Activated CD8-positive, alpha-beta T cell treated with anti-CD3 and anti-CD28 coated beads for 36 hours (primary cell): ENCODE measurements at regions not wholly inside any gene's neighbourhood (a gene's known extent, or its start where the extent isn't known, plus 50 kb on each side); places are given as distances from the start of the nearest gene placed in this dataset.

Source experiments
- ATAC-seq: fragments of 200-7000 bp; cut with Tn5 transposase; one replicate; pipeline ENCODE4 v1.10.0; 2021; ENCODE audit warnings: mild to moderate bottlenecking, moderate library complexity
- CTCF ChIA-PET: fragments of 350-600 bp; sonication (Branson Sonifier 250); formaldehyde crosslinking; loops from one replicate; lab custom pipeline; 2021; ENCODE audit warnings: antibody characterized with exemption; lab: Charles Lee
- POLR2A ChIA-PET: fragments of 350-600 bp; sonication (Branson Sonifier 250); formaldehyde crosslinking; loops from one replicate; lab custom pipeline; 2021; ENCODE audit warnings: antibody characterized with exemption; lab: Charles Lee
- DNase-seq: peaks from one replicate; pipeline ENCODE4 v3.0.0-alpha.2; 2020
- H3K27ac Mint-ChIP-seq: one replicate; pipeline ENCODE4 v1.8.0; 2021; ENCODE audit warnings: mild to moderate bottlenecking, mixed read lengths
- H3K27me3 Mint-ChIP-seq: one replicate; pipeline ENCODE4 v1.8.0; 2021; ENCODE audit warnings: mixed read lengths
- H3K36me3 Mint-ChIP-seq: one replicate; pipeline ENCODE4 v1.8.0; 2021; ENCODE audit warnings: low read depth, mixed read lengths
- H3K4me1 Mint-ChIP-seq: one replicate; pipeline ENCODE4 v1.8.0; 2021; ENCODE audit warnings: low read depth, mixed read lengths
- H3K4me3 Mint-ChIP-seq: one replicate; pipeline ENCODE4 v1.8.0; 2021; ENCODE audit warnings: mild to moderate bottlenecking, moderate library complexity, mixed read lengths
- H3K9me3 Mint-ChIP-seq: one replicate; pipeline ENCODE4 v1.8.0; 2021; ENCODE audit warnings: mixed read lengths
- CTCF ChIP-seq: fragments of 200-600 bp; IDR thresholded peaks from one replicate; pipeline ENCODE4 v1.8.0; 2022; ENCODE audit warnings: antibody characterized with exemption, mild to moderate bottlenecking
- intact Hi-C: fragments of 100-400 bp; cut with micrococcal nuclease; formaldehyde crosslinking; loops from one replicate; pipeline ENCODE4 v1.10.0; 2022

- Mint-ChIP-seq H3K4me1 (no peaks in the 10 kb centered on the region), H3K27me3 (no peaks in the 10 kb centered on the region), H3K27ac (no peak overlapping the region), H3K4me3 (no peak overlapping the region), H3K9me3 (no peaks in the 10 kb centered on the region), H3K36me3 (no peaks in the 10 kb centered on the region)
- DNase-seq (peak; percentile 68), ATAC-seq (peak; percentile 97)
- CTCF ChIA-PET: interaction anchor here (0.7 to 2.2 kb wide), 23 partner anchors 9 to 430 kb away, joined by 3 to 32 read pairs (median 4); no protein-coding TSS in a partner anchor
- TF ChIP-seq CTCF: peak; percentile 86
- POLR2A ChIA-PET: interaction anchor here (1.4 kb wide), 1 partner anchor 9 kb away, joined by 3 read pairs; no protein-coding TSS in a partner anchor
- intact Hi-C loops: no loop called here
Measured at GRCh38 chr16:85296859-85297660, 184.8 kb upstream of the CIBAR2 start.

GRCh38 chr16:85297881-85298280, 185.6 kb upstream of the CIBAR2 start:
- ATAC-seq: no peak
- intact Hi-C loops: no loop called here
- Mint-ChIP-seq H3K9me3 (no peaks in the 10 kb centered on the region), H3K4me3 (no peak overlapping the region), H3K4me1 (no peaks in the 10 kb centered on the region), H3K27me3 (no peaks in the 10 kb centered on the region), H3K27ac (no peak overlapping the region), H3K36me3 (no peaks in the 10 kb centered on the region)
- ChIA-PET POLR2A (interaction anchor here (1.4 kb wide), 1 partner anchor 8 kb away, joined by 3 read pairs; no protein-coding TSS in a partner anchor), CTCF (interaction anchor here (0.7 to 2.2 kb wide), 21 partner anchors 10 to 429 kb away, joined by 3 to 32 read pairs (median 4); no protein-coding TSS in a partner anchor)
- TF ChIP-seq CTCF: no peak
- DNase-seq: no peak

- H3K9me3 Mint-ChIP-seq: no peaks in the 10 kb centered on the region
- H3K27ac Mint-ChIP-seq: no peak overlapping the region
- intact Hi-C loops: no loop called here
- DNase-seq (no peak), ATAC-seq (no peak)
- H3K27me3 Mint-ChIP-seq: no peaks in the 10 kb centered on the region
- no peak overlapping the region for H3K4me3 Mint-ChIP-seq
- ChIA-PET POLR2A (no interaction called here), CTCF (no interaction called here)
- no peaks in the 10 kb centered on the region for H3K36me3 Mint-ChIP-seq
- TF ChIP-seq CTCF: no peak
- peaks cover 13% of the 10 kb centered on the region for H3K4me1 Mint-ChIP-seq
Measured at GRCh38 chr16:85300406-85300968, 188.2 kb upstream of the CIBAR2 start.

GRCh38 chr16:85301231-85301630, 189.0 kb upstream of the CIBAR2 start:
- POLR2A ChIA-PET: no interaction called here

More at GRCh38 chr16:85301231-85301630, 189.0 kb upstream of the CIBAR2 start:
- no peak for TF ChIP-seq CTCF
- H3K4me1 Mint-ChIP-seq: peaks cover 21% of the 10 kb centered on the region
- no peaks in the 10 kb centered on the region for H3K9me3 Mint-ChIP-seq
- H3K4me3 Mint-ChIP-seq: no peak overlapping the region
- intact Hi-C loops: no loop called here
- no peaks in the 10 kb centered on the region for H3K36me3 Mint-ChIP-seq
- ATAC-seq (no peak), DNase-seq (no peak)
- H3K27ac Mint-ChIP-seq: no peak overlapping the region
- CTCF ChIA-PET: no interaction called here
- no peaks in the 10 kb centered on the region for H3K27me3 Mint-ChIP-seq
